Keratinocyte (primary cell): ENCODE measurements at regions not wholly inside any gene's neighbourhood (a gene's known extent, or its start where the extent isn't known, plus 50 kb on each side); places are given as distances from the start of the nearest gene placed in this dataset.
"Not testable (repeated sequence)": the region's sequence is repeated elsewhere in the genome, so short reads cannot be mapped to it uniquely, and the experiment has no call there.

Source experiments
- DNase-seq: peaks from one replicate; pipeline ENCODE4 v3.0.0-alpha.2; 2011; ENCODE audit warnings: low read depth, missing footprints, low spot score
- FAIRE-seq: peaks from 2 replicates; lab custom pipeline; 2011; peaks lifted over from hg19 to GRCh38; lab: Jason Lieb, UNC
- H2AFZ ChIP-seq: 2 replicates; pipeline ENCODE4 v1.6.0; 2012; ENCODE audit warnings: low read length, control low read depth, inconsistent platforms; ENCODE audit not compliant: control insufficient read depth
- H3K27ac ChIP-seq: 2 replicates; pipeline ENCODE4 v1.5.1; 2011; ENCODE audit warnings: low read length; ENCODE audit not compliant: control insufficient read depth, insufficient read depth
- H3K27me3 ChIP-seq: 3 replicates; pipeline ENCODE4 v1.6.0; 2011; ENCODE audit warnings: low read length; ENCODE audit not compliant: control insufficient read depth, insufficient read depth; ENCODE audit errors: extremely low read depth
- H3K36me3 ChIP-seq, 2 experiments: 2 replicates in 1 of 2; 3 replicates in 1 of 2; pipeline ENCODE4 v1.5.1; 2011; ENCODE audit warnings: low read length in 2 of 2, mild to moderate bottlenecking in 1 of 2; ENCODE audit not compliant: control insufficient read depth in 2 of 2, insufficient read depth in 2 of 2; ENCODE audit errors: extremely low read depth in 1 of 2
- H3K4me1 ChIP-seq: 3 replicates; pipeline ENCODE4 v1.5.1; 2011; ENCODE audit warnings: low read length; ENCODE audit not compliant: control insufficient read depth, insufficient read depth; ENCODE audit errors: extremely low read depth
- H3K4me2 ChIP-seq: 3 replicates; pipeline ENCODE4 v1.6.0; 2011; ENCODE audit warnings: low read depth, low read length; ENCODE audit not compliant: control insufficient read depth, insufficient read depth; ENCODE audit errors: extremely low read depth
- H3K4me3 ChIP-seq, 3 experiments: fragments of 200-600 bp in 1 of 3; sonication (generic) in 1 of 3; 2 replicates in 2 of 3; 3 replicates in 1 of 3; pipeline ENCODE4 v1.5.1; 2011 to 2016; ENCODE audit warnings: low read length in 3 of 3, mild to moderate bottlenecking in 3 of 3, control low read depth in 2 of 3, inconsistent platforms in 1 of 3, low read depth in 1 of 3, mixed read lengths in 1 of 3, mixed run types in 1 of 3, moderate library complexity in 1 of 3; ENCODE audit not compliant: control insufficient read depth in 2 of 3, insufficient read depth in 2 of 3; ENCODE audit errors: extremely low read depth in 1 of 3
- H3K79me2 ChIP-seq: 2 replicates; pipeline ENCODE4 v1.6.0; 2012; ENCODE audit warnings: low read length; ENCODE audit not compliant: control insufficient read depth, insufficient read depth
- H3K9ac ChIP-seq: 3 replicates; pipeline ENCODE4 v1.6.0; 2011; ENCODE audit warnings: low read length; ENCODE audit not compliant: control insufficient read depth, insufficient read depth; ENCODE audit errors: extremely low read depth
- H3K9me1 ChIP-seq: 3 replicates; pipeline ENCODE4 v1.6.0; 2011; ENCODE audit warnings: low read length; ENCODE audit not compliant: control insufficient read depth, insufficient read depth; ENCODE audit errors: extremely low read depth
- H3K9me3 ChIP-seq: 2 replicates; pipeline ENCODE4 v1.5.1; 2012; ENCODE audit warnings: low read depth, low read length; ENCODE audit not compliant: control insufficient read depth
- H4K20me1 ChIP-seq: 3 replicates; pipeline ENCODE4 v1.6.0; 2011; ENCODE audit warnings: low read length; ENCODE audit not compliant: control insufficient read depth, insufficient read depth; ENCODE audit errors: extremely low read depth
- CTCF ChIP-seq, 3 experiments: IDR thresholded peaks in 1 of 3; conservative IDR thresholded peaks in 1 of 3; optimal IDR thresholded peaks in 1 of 3; 2 replicates in 2 of 3; 3 replicates in 1 of 3; pipeline versions ENCODE3 to v1.5.1; 2011; ENCODE audit warnings: low read length in 3 of 3, mild to moderate bottlenecking in 3 of 3, moderate library complexity in 2 of 3, control low read depth in 1 of 3, inconsistent platforms in 1 of 3; ENCODE audit not compliant: insufficient read depth in 2 of 3; ENCODE audit errors: extremely low read depth in 1 of 3
- EZH2 ChIP-seq: IDR thresholded peaks from one replicate; pipeline ENCODE4 v1.6.1; 2012; ENCODE audit warnings: inconsistent platforms, mild to moderate bottlenecking, low read length, moderate library complexity
- dilution Hi-C: fragments of 300-500 bp; cut with MboI; formaldehyde crosslinking; loops from one replicate; pipeline ENCODE4 v1.7.0; 2020; ENCODE audit warnings: low sequenced_read_pairs; ENCODE audit not compliant: extremely low pct_ligation_motif_present

GRCh38 chr20:53819973-53820451, 226.4 kb upstream of the ZNF217 start:
- H4K20me1 ChIP-seq, result no peaks in the 10 kb centered on the region
- no peak overlapping the region for H3K4me2 ChIP-seq
- no peaks in the 10 kb centered on the region for H3K9me1 ChIP-seq
- TF ChIP-seq EZH2 (no peak), CTCF (optimal IDR thresholded peaks at IDR 0.05 in 1 of 3, IDR thresholded peaks at IDR 0.05 in 1 of 3, conservative IDR thresholded peaks at IDR 0.05 in 1 of 3; ENCODE audit: extremely low read depth in 1 of 3, insufficient read depth in 2 of 3, low read length in 3 of 3) (peak in 1 of 3 experiments; percentile 6)
- peak overlapping the region; percentile 8 for H3K27ac ChIP-seq
- peaks cover 9% of the 10 kb centered on the region for H3K4me1 ChIP-seq
- no peaks in the 10 kb centered on the region for H3K79me2 ChIP-seq
- no peaks in the 10 kb centered on the region for H3K9me3 ChIP-seq
- no peaks in the 10 kb centered on the region for H3K27me3 ChIP-seq
- H2AFZ ChIP-seq, result peak overlapping the region; percentile 83
- dilution Hi-C loops, result no loop called here
- FAIRE-seq, result no peak
- no peak overlapping the region for H3K9ac ChIP-seq
- no peaks in the 10 kb centered on the region for H3K36me3 ChIP-seq
- no peak overlapping the region for H3K4me3 ChIP-seq
- DNase-seq, result no peak

GRCh38 chr20:53818457-53819177, 225.0 kb upstream of the ZNF217 start:
- H3K9me1 ChIP-seq, result no peaks in the 10 kb centered on the region
- dilution Hi-C loops, result no loop called here
- FAIRE-seq (no peak), DNase-seq (no peak)
- no peaks in the 10 kb centered on the region for H3K27me3 ChIP-seq
- H3K9me3 ChIP-seq, result no peaks in the 10 kb centered on the region
- no peaks in the 10 kb centered on the region for H3K79me2 ChIP-seq
- H3K27ac ChIP-seq, result no peak overlapping the region
- no peak overlapping the region for H2AFZ ChIP-seq
- H4K20me1 ChIP-seq, result no peaks in the 10 kb centered on the region
- H3K4me3 ChIP-seq, result no peak overlapping the region
- H3K9ac ChIP-seq, result no peak overlapping the region
- TF ChIP-seq CTCF (optimal IDR thresholded peaks at IDR 0.05 in 1 of 3, IDR thresholded peaks at IDR 0.05 in 1 of 3, conservative IDR thresholded peaks at IDR 0.05 in 1 of 3; ENCODE audit: extremely low read depth in 1 of 3, insufficient read depth in 2 of 3, low read length in 3 of 3) (no peak), EZH2 (no peak)
- no peak overlapping the region for H3K4me2 ChIP-seq
- H3K36me3 ChIP-seq, result no peaks in the 10 kb centered on the region
- H3K4me1 ChIP-seq, result peaks cover 9% of the 10 kb centered on the region

- H3K9ac ChIP-seq, H3K4me1 ChIP-seq, DNase-seq, H3K4me2 ChIP-seq, H3K79me2 ChIP-seq, H3K9me3 ChIP-seq, FAIRE-seq, H3K36me3 ChIP-seq, H3K9me1 ChIP-seq, H3K27me3 ChIP-seq, H4K20me1 ChIP-seq, H3K4me3 ChIP-seq, H2AFZ ChIP-seq, dilution Hi-C loops, H3K27ac ChIP-seq: not testable (repeated sequence)
Measured at GRCh38 chr20:53817513-53817912, 223.9 kb upstream of the ZNF217 start.
